LoVo (cell line): ENCODE measurements at regions not wholly inside any gene's neighbourhood (a gene's known extent, or its start where the extent isn't known, plus 50 kb on each side); places are given as distances from the start of the nearest gene placed in this dataset.
"Not testable (repeated sequence)": the region's sequence is repeated elsewhere in the genome, so short reads cannot be mapped to it uniquely, and the experiment has no call there.

ENCODE experiments used
- DNase-seq: peaks from one replicate; pipeline ENCODE4 v3.0.0-alpha.2; 2016; ENCODE audit warnings: low spot score

GRCh38 chr15:98088307-98088945, 127.9 kb downstream of the ARRDC4 start:
- not testable (repeated sequence) for DNase-seq

- DNase-seq: not testable (repeated sequence)
Observed at GRCh38 chr15:98089352-98089751, 128.8 kb downstream of the ARRDC4 start.

DNA sequence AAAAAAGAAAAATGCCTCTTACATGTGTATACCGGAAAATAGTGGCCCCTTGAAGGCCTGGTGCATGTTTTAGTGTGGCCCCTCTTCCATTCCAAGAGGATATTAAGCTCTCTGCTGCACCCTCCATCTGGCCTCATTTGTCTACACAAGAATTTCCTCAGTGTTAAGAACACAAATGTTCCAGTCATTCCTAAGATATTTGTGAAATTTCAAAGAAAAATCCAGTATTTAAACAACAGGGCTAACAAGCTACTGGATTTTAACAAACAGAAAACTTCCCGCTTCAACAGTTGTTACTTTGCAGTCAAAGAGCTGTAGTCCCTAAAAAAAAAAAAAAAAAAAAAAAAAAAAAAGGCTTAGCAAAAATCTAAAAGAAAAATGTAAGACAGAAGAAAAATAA, 137.5 kb downstream of the ARRDC4 start:
- not testable (repeated sequence) for DNase-seq

GRCh38 chr15:98100606-98101005, 140.1 kb downstream of the ARRDC4 start:
- DNase-seq: not testable (repeated sequence)

- DNase-seq: no peak
Observed at GRCh38 chr15:98103570-98103969, 143.1 kb downstream of the ARRDC4 start.

GRCh38 chr15:98104386-98105151, 144.1 kb downstream of the ARRDC4 start:
- DNase-seq: not testable (repeated sequence)

DNA sequence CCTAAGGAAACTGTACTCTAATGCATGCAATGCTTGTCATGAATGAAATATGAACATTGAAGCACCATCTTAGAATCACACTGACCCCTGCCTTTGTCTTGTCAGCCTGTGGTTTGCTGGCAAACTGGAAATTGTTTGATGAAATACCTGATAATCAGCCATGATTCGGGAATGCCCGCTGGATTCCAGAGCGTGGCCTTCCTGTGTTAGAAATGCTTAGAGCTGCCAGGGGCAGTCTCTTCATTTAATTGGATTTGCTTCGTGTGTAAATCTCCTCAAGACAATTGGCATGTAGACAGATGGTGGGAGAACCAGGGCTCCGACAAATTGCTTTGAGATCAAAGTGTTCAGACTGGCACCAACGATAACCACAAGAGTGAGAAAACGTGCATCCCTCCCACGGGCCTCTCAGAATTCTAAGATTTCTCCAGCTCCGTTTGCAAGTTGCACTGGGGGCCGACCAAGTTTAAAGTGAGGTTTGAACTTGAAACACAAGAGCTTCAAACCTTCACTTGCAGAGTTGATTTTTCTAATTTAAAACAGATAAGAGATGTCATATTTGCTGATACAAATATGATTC, 146.2 kb downstream of the ARRDC4 start:
- not testable (repeated sequence) for DNase-seq

- DNase-seq: no peak
Observed at GRCh38 chr15:98111806-98112205, 151.3 kb downstream of the ARRDC4 start.

GRCh38 chr15:98113327-98113726, 152.8 kb downstream of the ARRDC4 start:
- no peak for DNase-seq

DNA sequence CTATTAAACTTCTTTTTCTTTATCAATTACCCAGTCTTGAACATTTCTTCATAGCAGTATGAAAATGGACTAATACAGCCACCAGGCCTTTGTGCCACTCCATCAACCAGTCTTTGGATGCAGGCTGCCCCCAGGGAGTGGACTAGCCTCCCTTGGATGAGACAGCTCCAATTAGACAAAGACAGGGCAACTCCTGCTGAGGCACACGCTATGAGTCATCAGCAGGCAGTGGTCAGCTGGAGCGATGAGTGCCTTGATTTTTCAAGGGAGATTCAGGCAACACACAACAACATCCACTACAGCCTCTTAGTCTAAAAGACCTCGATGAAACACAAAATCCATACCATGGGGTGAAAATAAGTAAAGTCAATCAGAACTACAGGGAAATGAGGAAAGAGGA, 160.1 kb downstream of the ARRDC4 start:
- peak; percentile 16 for DNase-seq

- DNase-seq: no peak
Observed at GRCh38 chr15:98121536-98121935, 161.0 kb downstream of the ARRDC4 start.

DNA sequence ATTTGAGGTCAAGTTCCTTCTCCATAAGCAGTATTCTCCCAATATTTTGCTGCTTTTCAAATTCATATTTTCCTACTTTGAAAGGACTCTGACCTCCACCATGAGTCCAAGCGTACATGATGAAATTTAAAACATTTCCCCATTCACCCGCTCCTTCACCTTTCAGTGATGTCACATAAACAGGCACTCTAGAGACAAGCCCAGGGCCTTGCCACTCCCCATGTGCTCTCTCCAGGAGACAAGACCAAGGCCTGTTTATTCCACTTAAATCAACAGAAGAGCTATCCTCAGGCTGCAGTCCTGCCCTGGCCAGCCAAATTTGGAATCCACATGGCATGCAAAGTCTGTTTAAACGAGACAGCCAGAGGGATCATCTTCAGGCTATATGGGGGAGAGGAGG, 161.5 kb downstream of the ARRDC4 start:
- DNase-seq: no peak

DNA sequence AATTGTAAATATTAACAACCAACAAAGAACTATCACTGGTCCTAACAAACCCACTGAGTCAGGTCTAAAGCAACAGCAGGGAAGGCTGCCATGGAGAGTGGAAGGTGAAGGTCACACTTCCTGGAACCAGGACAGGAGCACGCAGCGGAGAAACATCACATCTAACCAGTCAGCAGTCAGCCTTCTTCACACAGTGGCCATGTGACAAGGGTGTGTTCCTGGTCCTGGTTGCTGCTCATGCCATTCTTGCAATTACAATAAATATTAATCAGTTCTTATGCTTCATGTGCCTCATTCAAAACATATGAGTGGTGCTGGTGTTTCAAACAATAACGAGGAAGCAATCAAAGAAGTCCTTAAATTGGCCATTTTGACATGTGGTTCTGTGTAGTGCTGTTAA, 162.8 kb downstream of the ARRDC4 start:
- no peak for DNase-seq

- DNase-seq: peak; percentile 11
Observed at GRCh38 chr15:98123834-98124233, 163.3 kb downstream of the ARRDC4 start.

GRCh38 chr15:98124581-98124980, 164.1 kb downstream of the ARRDC4 start:
- DNase-seq: no peak

DNA sequence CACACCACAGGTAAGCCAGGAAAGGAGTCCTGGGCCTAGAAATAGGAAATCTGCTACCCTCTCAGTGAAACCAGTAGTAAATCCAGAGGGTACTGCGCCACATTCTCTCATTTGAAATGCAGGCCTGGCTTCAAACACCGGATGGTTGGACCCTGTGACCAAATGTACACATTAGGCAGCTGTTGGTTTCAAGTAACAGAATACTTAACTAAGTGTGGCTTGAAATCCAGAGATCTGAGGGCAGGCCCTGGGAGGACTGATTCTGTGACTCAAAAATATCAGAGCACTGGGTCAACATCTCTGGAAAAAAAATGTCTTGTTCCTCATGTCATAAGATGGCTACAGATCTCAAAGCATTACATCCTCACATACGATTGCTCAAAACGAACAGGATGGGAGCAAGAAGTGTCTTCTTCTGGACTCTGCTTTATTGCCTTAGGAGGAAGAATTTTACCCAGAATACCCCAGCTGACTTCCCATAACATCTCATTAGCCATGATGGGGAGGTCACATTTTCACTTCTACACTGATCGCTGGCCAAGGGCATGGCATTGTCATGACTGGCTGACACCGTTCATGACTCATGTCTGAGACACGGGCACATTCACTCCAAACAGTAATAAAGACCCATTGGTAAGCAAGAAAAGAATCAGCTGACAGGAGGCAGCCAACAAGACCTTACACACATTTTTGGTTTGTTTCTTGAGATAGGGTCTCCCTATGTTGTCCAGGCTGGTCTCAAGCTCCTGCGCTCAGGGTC, 166.0 kb downstream of the ARRDC4 start:
- peak; percentile 22 for DNase-seq

- no peak for DNase-seq
Observed at GRCh38 chr15:98127586-98127985, 167.1 kb downstream of the ARRDC4 start.

GRCh38 chr15:98131924-98132323, 171.4 kb downstream of the ARRDC4 start:
- peak; percentile 20 for DNase-seq

DNA sequence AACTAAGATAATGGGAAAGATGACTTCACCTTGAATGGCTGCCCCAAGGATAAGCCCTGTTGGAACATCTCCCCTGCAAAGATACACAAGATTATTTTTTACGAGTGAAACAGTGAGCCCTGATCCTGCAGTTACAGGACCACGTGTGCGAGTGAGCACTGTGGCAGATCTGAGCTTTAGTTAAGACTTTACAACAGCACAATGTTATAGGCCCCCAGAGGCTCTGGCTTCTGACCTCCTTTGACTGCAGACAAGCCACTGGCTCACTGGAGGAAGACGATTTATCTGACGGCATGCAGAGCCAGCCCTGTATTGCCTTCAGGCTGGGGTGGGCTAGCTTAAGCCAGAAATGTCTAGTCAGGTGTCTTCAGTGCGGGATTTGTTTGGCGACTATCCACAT, 174.4 kb downstream of the ARRDC4 start:
- no peak for DNase-seq

- no peak for DNase-seq
Observed at GRCh38 chr15:98138910-98139309, 178.4 kb downstream of the ARRDC4 start.

DNA sequence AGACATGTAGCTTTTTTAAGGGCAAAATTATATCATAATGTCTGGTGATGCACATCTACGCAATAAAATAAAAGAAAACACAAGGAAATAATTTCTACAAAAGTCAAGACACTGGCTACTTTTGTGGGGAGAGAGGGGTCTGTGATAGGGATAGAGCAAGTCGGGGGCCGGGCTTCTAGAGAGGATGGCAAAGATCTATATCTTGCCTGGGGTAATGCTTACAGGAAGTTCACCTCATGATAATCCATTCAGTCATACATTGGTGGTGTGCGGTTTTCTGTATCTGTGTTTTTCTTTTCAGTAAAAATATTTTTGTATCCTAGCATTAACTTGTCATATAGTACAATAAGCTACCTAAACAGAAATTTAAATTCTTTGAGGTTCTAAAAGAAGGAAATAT, 178.8 kb downstream of the ARRDC4 start:
- DNase-seq: no peak

GRCh38 chr15:98142572-98142971, 182.1 kb downstream of the ARRDC4 start:
- DNase-seq: no peak

- DNase-seq: peak; percentile 6
Observed at GRCh38 chr15:98143116-98143515, 182.6 kb downstream of the ARRDC4 start.
